Stomach (tissue), 8 donors: ENCODE measurements at regions not wholly inside any gene's neighbourhood (a gene's known extent, or its start where the extent isn't known, plus 50 kb on each side); places are given as distances from the start of the nearest gene placed in this dataset.

Experiments
- DNase-seq, 2 donors: peaks; one replicate each; pipeline versions ENCODE4 v3.0.0 to v3.0.0-alpha.2; 2013 to 2019
- H3K27ac ChIP-seq, 5 donors: fragments of 200-600 bp in 4 of 5; sonication (generic) in 4 of 5; one replicate each; pipeline ENCODE4 v1.5.1; 2013 to 2019; ENCODE audit warnings: mild to moderate bottlenecking in 1 of 5, moderate library complexity in 1 of 5
- H3K27me3 ChIP-seq, 3 donors: fragments of 200-600 bp; sonication (generic); one replicate each; pipeline ENCODE4 v1.5.1; 2017 to 2019; ENCODE audit warnings: mixed run types in 1 of 3
- H3K36me3 ChIP-seq, 4 donors: fragments of 200-600 bp; sonication (generic); 1 replicate in 3 of 4; 2 replicates in 1 of 4; pipeline ENCODE4 v1.5.1; 2016 to 2019
- H3K4me1 ChIP-seq, 4 donors: fragments of 200-600 bp; sonication (generic); one replicate each; pipeline ENCODE4 v1.5.1; 2016 to 2019
- H3K4me3 ChIP-seq, 4 donors: fragments of 200-600 bp; sonication (generic) in 3 of 4; one replicate each; pipeline ENCODE4 v1.5.1; 2016 to 2019; ENCODE audit warnings: mild to moderate bottlenecking in 1 of 4
- H3K9me3 ChIP-seq, 4 donors: fragments of 200-600 bp; sonication (generic); one replicate each; pipeline ENCODE4 v1.5.1; 2016 to 2019
- CTCF ChIP-seq, 7 experiments: fragments of 450-650 bp in 4 of 7; fragments of 200-600 bp in 3 of 7; sonication (generic) in 3 of 7; IDR thresholded peaks; one replicate each; pipeline ENCODE4 v1.5.1; 2016 to 2019; ENCODE audit warnings: antibody characterized with exemption in 7 of 7, control low read depth in 2 of 7, mild to moderate bottlenecking in 1 of 7
- EP300 ChIP-seq: sonication (generic); formaldehyde crosslinking; IDR thresholded peaks from one replicate; pipeline ENCODE4 v1.6.1; 2017; ENCODE audit warnings: antibody characterized with exemption
- POLR2A ChIP-seq, 4 donors: fragments of 450-650 bp; IDR thresholded peaks; one replicate each; pipeline ENCODE4 v1.6.1; 2016; ENCODE audit warnings: antibody characterized with exemption in 4 of 4, control low read depth in 2 of 4, mild to moderate bottlenecking in 1 of 4, moderate library complexity in 1 of 4
- POLR2AphosphoS5 ChIP-seq, 3 donors: sonication (generic); formaldehyde crosslinking; IDR thresholded peaks; one replicate each; pipeline ENCODE4 v1.6.1; 2016; ENCODE audit warnings: antibody characterized with exemption in 3 of 3
- WGBS, 5 donors: extraction: QIAGEN DNeasy Blood & Tissue Kit in 3 of 5; methylation state at CpG; one replicate each; pipeline versions ENCODE4 v1.1.5 to v1.1.7; 2013 to 2018; 5-methylcytosine and 5-hydroxymethylcytosine counted together
- intact Hi-C: fragments of 100-400 bp; cut with DNase I; formaldehyde crosslinking; loops from one replicate; pipeline ENCODE4 v1.15.1; 2023; ENCODE audit warnings: low total_unique reads
- donor health status: healthy with polysubstance abuse.
- donor health status: Bipolar disorder and iron deficiency.
- donor health status: healthy.

- Histone ChIP-seq H3K9me3 (peaks cover 0 to 3% (median 0%) of the 10 kb centered on the region in 4 donors), H3K27me3 (peaks cover 0 to 5% (median 0%) of the 10 kb centered on the region in 3 donors), H3K27ac (no peak overlapping the region), H3K4me1 (no peaks in the 10 kb centered on the region), H3K4me3 (no peak overlapping the region), H3K36me3 (no peaks in the 10 kb centered on the region)
- no peak for TF ChIP-seq EP300
- no peak for TF ChIP-seq CTCF (IDR thresholded peaks at IDR 0.05)
- no peak for TF ChIP-seq POLR2AphosphoS5 (IDR thresholded peaks at IDR 0.05)
- no peak for TF ChIP-seq POLR2A (IDR thresholded peaks at IDR 0.05)
- WGBS, 5 donors, result 33 to 52% (median 37%) methylated on average over 3 of the region's 3 CpGs
- intact Hi-C loops, result no loop called here
- DNase-seq, result no peak
Measured at GRCh38 chr3:137820366-137820765, 56.3 kb downstream of the SOX14 start.

DNA sequence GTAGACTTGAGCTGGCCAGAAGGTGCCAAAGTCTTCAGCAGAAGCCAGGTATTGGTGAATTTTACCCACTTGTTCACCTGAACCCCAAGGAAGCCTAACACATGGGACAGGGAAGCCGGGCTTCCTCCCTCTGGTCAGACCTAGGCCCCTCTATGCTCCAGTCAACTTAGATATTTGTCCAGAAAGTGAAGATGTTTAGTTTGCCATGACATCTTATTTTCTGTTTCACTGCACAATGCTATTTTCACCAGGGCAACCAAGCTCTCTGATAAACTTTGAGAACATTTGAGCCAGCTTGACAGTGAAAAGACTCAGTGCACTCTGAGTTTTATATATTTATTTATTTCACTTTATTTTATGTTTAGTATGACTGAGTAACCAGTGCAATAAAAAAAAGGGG, 71.0 kb downstream of the SOX14 start:
- no peak overlapping the region for H3K4me3 ChIP-seq
- H3K36me3 ChIP-seq, result no peaks in the 10 kb centered on the region
- TF ChIP-seq CTCF (IDR thresholded peaks at IDR 0.05) (no peak), EP300 (no peak), POLR2AphosphoS5 (IDR thresholded peaks at IDR 0.05) (no peak), POLR2A (IDR thresholded peaks at IDR 0.05) (no peak)
- H3K27me3 ChIP-seq, result peaks cover 0 to 8% (median 0%) of the 10 kb centered on the region in 3 donors
- H3K9me3 ChIP-seq, result no peaks in the 10 kb centered on the region
- H3K4me1 ChIP-seq, result no peaks in the 10 kb centered on the region
- intact Hi-C loops, result no loop called here
- H3K27ac ChIP-seq, result no peak overlapping the region
- 76 to 95% (median 83%) methylated on average over 1 of the region's 1 CpG for WGBS, 5 donors
- DNase-seq, result no peak

- Histone ChIP-seq H3K27ac (no peak overlapping the region), H3K36me3 (no peaks in the 10 kb centered on the region), H3K9me3 (no peaks in the 10 kb centered on the region), H3K4me3 (no peak overlapping the region), H3K4me1 (no peaks in the 10 kb centered on the region), H3K27me3 (peaks cover 0 to 9% (median 0%) of the 10 kb centered on the region in 3 donors)
- no peak for TF ChIP-seq POLR2AphosphoS5 (IDR thresholded peaks at IDR 0.05)
- no peak for TF ChIP-seq CTCF (IDR thresholded peaks at IDR 0.05)
- no peak for TF ChIP-seq POLR2A (IDR thresholded peaks at IDR 0.05)
- no peak for TF ChIP-seq EP300
- DNase-seq, result no peak
- 15 to 33% (median 26%) methylated on average over 4 of the region's 4 CpGs for WGBS, 5 donors
- intact Hi-C loops, result no loop called here
Measured at GRCh38 chr3:137845194-137845593, 81.1 kb downstream of the SOX14 start.

DNA sequence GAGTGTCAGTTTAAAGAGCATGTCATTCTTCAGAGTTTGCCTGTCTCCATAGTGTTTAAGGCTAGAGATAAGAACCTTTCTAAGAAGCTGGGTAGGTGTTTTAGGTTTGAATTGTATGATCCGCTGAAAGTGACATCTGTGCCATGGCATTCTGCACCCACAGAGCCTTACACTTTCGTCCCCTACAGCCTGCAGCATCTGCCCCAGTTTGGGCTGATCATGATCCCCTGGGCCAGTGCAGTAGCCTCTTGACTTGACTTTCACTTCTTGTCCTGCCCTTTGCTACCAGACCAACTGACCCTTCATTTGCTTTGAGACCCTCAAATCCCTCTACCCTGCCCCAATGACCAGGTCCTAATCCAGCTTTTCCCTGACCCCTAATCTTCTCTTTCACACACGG, 81.6 kb downstream of the SOX14 start:
- Histone ChIP-seq H3K36me3 (no peaks in the 10 kb centered on the region), H3K9me3 (no peaks in the 10 kb centered on the region), H3K4me3 (no peak overlapping the region), H3K4me1 (no peaks in the 10 kb centered on the region), H3K27me3 (peaks cover 0 to 12% (median 3%) of the 10 kb centered on the region in 3 donors), H3K27ac (no peak overlapping the region)
- WGBS, 5 donors, result 32 to 51% (median 49%) methylated on average over 3 of the region's 3 CpGs
- intact Hi-C loops, result no loop called here
- no peak for DNase-seq
- TF ChIP-seq CTCF (IDR thresholded peaks at IDR 0.05), result no peak
